Adrenal gland (tissue), 5 donors: ENCODE measurements at regions not wholly inside any gene's neighbourhood (a gene's known extent, or its start where the extent isn't known, plus 50 kb on each side); places are given as distances from the start of the nearest gene placed in this dataset.

Source experiments
- CTCF ChIP-seq, 6 experiments: fragments of 450-650 bp in 4 of 6; fragments of 200-600 bp in 2 of 6; sonication (generic) in 1 of 6; IDR thresholded peaks; 1 replicate in 5 of 6; 2 replicates in 1 of 6; pipeline versions ENCODE4 v1.5.1 to v1.8.0; 2016 to 2021; ENCODE audit warnings: antibody characterized with exemption in 6 of 6, mild to moderate bottlenecking in 2 of 6, moderate library complexity in 1 of 6
- POLR2A ChIP-seq, 2 donors: fragments of 450-650 bp; IDR thresholded peaks; one replicate each; pipeline ENCODE4 v1.6.1; 2017; ENCODE audit warnings: antibody characterized with exemption in 2 of 2, mild to moderate bottlenecking in 2 of 2, moderate library complexity in 1 of 2
- donor health status: DM: no; HTN: no; CAD: no.

- TF ChIP-seq POLR2A (IDR thresholded peaks at IDR 0.05) (no peak), CTCF (IDR thresholded peaks at IDR 0.05) (no peak)
Measured at GRCh38 chr14:103277931-103278330, 56.1 kb upstream of the EIF5 start.
